Activated T-cell treated with anti-CD3 and anti-CD28 coated beads, Interleukin-2, amount 50 U/mL, for 24 hours (primary cell): ENCODE measurements at regions not wholly inside any gene's neighbourhood (a gene's known extent, or its start where the extent isn't known, plus 50 kb on each side); places are given as distances from the start of the nearest gene placed in this dataset.

Experiments
- DNase-seq: peaks from one replicate; pipeline ENCODE4 v3.0.0-alpha.2; 2020
- H3K27ac Mint-ChIP-seq: 2 replicates; pipeline ENCODE4 v1.8.0; 2020; ENCODE audit warnings: mild to moderate bottlenecking, mixed read lengths
- H3K27me3 Mint-ChIP-seq: 2 replicates; pipeline ENCODE4 v1.8.0; 2020; ENCODE audit warnings: mixed read lengths
- H3K36me3 Mint-ChIP-seq: 2 replicates; pipeline ENCODE4 v1.8.0; 2020; ENCODE audit warnings: low read depth, mixed read lengths
- H3K4me1 Mint-ChIP-seq: 2 replicates; pipeline ENCODE4 v1.8.0; 2020; ENCODE audit warnings: low read depth, mixed read lengths
- H3K4me3 Mint-ChIP-seq: 2 replicates; pipeline ENCODE4 v1.8.0; 2020; ENCODE audit warnings: mild to moderate bottlenecking, moderate library complexity, mixed read lengths
- H3K9me3 Mint-ChIP-seq: 2 replicates; pipeline ENCODE4 v1.8.0; 2020; ENCODE audit warnings: mixed read lengths

GRCh38 chr6:53718597-53719460, 53.3 kb upstream of the KLHL31 start:
- Mint-ChIP-seq H3K4me3 (no peak overlapping the region), H3K36me3 (no peaks in the 10 kb centered on the region), H3K4me1 (peaks cover 8% of the 10 kb centered on the region), H3K27me3 (peaks cover 20% of the 10 kb centered on the region), H3K27ac (no peak overlapping the region), H3K9me3 (no peaks in the 10 kb centered on the region)
- no peak for DNase-seq

- Mint-ChIP-seq H3K27me3 (peaks cover 31% of the 10 kb centered on the region), H3K4me1 (peaks cover 8% of the 10 kb centered on the region), H3K4me3 (no peak overlapping the region), H3K27ac (no peak overlapping the region), H3K36me3 (no peaks in the 10 kb centered on the region), H3K9me3 (no peaks in the 10 kb centered on the region)
- no peak for DNase-seq
Measured at GRCh38 chr6:53717566-53717965, 52.0 kb upstream of the KLHL31 start.

GRCh38 chr6:53715434-53715833, 49.9 kb upstream of the KLHL31 start:
- Mint-ChIP-seq H3K27me3 (peaks cover 41% of the 10 kb centered on the region), H3K36me3 (no peaks in the 10 kb centered on the region), H3K9me3 (no peaks in the 10 kb centered on the region), H3K4me3 (no peak overlapping the region), H3K27ac (no peak overlapping the region), H3K4me1 (peaks cover 8% of the 10 kb centered on the region)
- DNase-seq = no peak
